PC-9 (cell line): ENCODE measurements at regions not wholly inside any gene's neighbourhood (a gene's known extent, or its start where the extent isn't known, plus 50 kb on each side); places are given as distances from the start of the nearest gene placed in this dataset.

Source experiments
- BruUV-seq: library from RNA; stranded (reverse); fragments of 400-500 nt; replicated peaks from 2 replicates; lab custom pipeline; 2021; lab: Mats Ljungman, UMichigan
- CTCF ChIA-PET: fragments of 300-600 bp; sonication (Branson Sonifier 250); formaldehyde crosslinking; loops from one replicate; lab custom pipeline; 2022; ENCODE audit warnings: antibody characterized with exemption; lab: Charles Lee
- POLR2A ChIA-PET: fragments of 300-600 bp; sonication (Branson Sonifier 250); formaldehyde crosslinking; loops from one replicate; lab custom pipeline; 2022; ENCODE audit warnings: antibody characterized with exemption; ENCODE audit not compliant: unreplicated experiment; lab: Charles Lee
- DNase-seq, 2 experiments: peaks; one replicate each; pipeline versions ENCODE4 v3.0.0 to v3.0.0-alpha.2; 2015 to 2022; ENCODE audit warnings: mixed read lengths in 1 of 2
- H2AFZ ChIP-seq: fragments of 200-600 bp; sonication (generic); 2 replicates; pipeline ENCODE4 v1.8.1; 2017; ENCODE audit warnings: antibody characterized with exemption
- H3F3A ChIP-seq: fragments of 200-600 bp; sonication (generic); 2 replicates; pipeline ENCODE4 v1.8.1; 2017; ENCODE audit warnings: antibody characterized with exemption, mild to moderate bottlenecking, low read depth; ENCODE audit not compliant: insufficient read depth
- H3K27ac ChIP-seq: fragments of 200-600 bp; sonication (generic); 2 replicates; pipeline ENCODE4 v1.6.1; 2016; ENCODE audit warnings: mixed run types
- H3K27me3 ChIP-seq: fragments of 200-600 bp; sonication (generic); 2 replicates; pipeline ENCODE4 v1.6.1; 2016; ENCODE audit warnings: low read depth, mixed run types; ENCODE audit not compliant: insufficient read depth
- H3K36me3 ChIP-seq: fragments of 200-600 bp; sonication (generic); 2 replicates; pipeline ENCODE4 v1.6.1; 2016; ENCODE audit warnings: low read depth, mixed run types
- H3K4me1 ChIP-seq: fragments of 200-600 bp; sonication (generic); replicated peaks from 2 replicates; pipeline ENCODE4 v1.6.1; 2016; ENCODE audit warnings: mixed run types; ENCODE audit not compliant: insufficient read depth
- H3K4me2 ChIP-seq: fragments of 200-600 bp; sonication (generic); 2 replicates; pipeline ENCODE4 v1.6.1; 2017; ENCODE audit warnings: mixed run types
- H3K4me3 ChIP-seq: fragments of 200-600 bp; sonication (generic); 2 replicates; pipeline ENCODE4 v1.6.1; 2016; ENCODE audit warnings: mixed run types
- H3K79me2 ChIP-seq: fragments of 200-600 bp; sonication (generic); 2 replicates; pipeline ENCODE4 v1.6.1; 2017; ENCODE audit warnings: low read depth, mixed run types
- H3K9me2 ChIP-seq: fragments of 200-600 bp; sonication (generic); 2 replicates; pipeline ENCODE4 v1.8.1; 2017; ENCODE audit warnings: mild to moderate bottlenecking; ENCODE audit not compliant: insufficient read depth
- H3K9me3 ChIP-seq: fragments of 200-600 bp; sonication (generic); 2 replicates; pipeline ENCODE4 v1.8.1; 2016; ENCODE audit warnings: low read depth; ENCODE audit not compliant: insufficient read depth
- H4K20me1 ChIP-seq: fragments of 200-600 bp; sonication (generic); 2 replicates; pipeline ENCODE4 v1.8.1; 2017; ENCODE audit not compliant: insufficient read depth
- EZH2 ChIP-seq: fragments of 200-600 bp; sonication (generic); IDR thresholded peaks from 2 replicates; pipeline ENCODE4 v1.8.0; 2017; ENCODE audit warnings: antibody characterized with exemption, low read depth
- intact Hi-C: fragments of 100-400 bp; cut with micrococcal nuclease; formaldehyde crosslinking; loops from one replicate; pipeline ENCODE4 v1.10.0; 2022; ENCODE audit not compliant: unreplicated experiment
- TF ChIP-seq, protein P1 (sequence below): fragments of 200-600 bp; sonication (generic); conservative IDR thresholded peaks from 2 replicates; pipeline ENCODE4 v1.6.1; 2017; ENCODE audit warnings: mixed run types, antibody characterized with exemption, mild to moderate bottlenecking, moderate library complexity

DNA sequence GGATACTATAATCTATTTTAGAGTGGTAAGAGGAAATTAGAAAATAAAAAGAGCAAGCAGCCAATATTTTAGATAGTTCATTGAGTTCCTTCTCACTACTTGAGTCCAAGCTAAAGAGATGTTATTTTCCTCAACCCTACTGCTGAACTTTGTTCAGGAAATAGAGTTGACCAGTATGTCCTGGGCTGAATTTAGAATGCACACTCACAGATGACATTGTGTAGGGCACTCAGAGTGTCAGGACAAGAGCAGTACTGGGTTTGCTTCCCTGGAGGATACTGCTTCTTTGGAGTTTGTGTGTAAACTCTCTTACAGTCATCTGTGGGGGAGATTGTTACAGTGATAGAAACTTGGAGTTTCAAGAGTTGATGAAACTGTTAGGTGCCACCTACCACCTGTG, 80.0 kb upstream of the AGBL1 start:
- TF ChIP-seq, protein P1, sequence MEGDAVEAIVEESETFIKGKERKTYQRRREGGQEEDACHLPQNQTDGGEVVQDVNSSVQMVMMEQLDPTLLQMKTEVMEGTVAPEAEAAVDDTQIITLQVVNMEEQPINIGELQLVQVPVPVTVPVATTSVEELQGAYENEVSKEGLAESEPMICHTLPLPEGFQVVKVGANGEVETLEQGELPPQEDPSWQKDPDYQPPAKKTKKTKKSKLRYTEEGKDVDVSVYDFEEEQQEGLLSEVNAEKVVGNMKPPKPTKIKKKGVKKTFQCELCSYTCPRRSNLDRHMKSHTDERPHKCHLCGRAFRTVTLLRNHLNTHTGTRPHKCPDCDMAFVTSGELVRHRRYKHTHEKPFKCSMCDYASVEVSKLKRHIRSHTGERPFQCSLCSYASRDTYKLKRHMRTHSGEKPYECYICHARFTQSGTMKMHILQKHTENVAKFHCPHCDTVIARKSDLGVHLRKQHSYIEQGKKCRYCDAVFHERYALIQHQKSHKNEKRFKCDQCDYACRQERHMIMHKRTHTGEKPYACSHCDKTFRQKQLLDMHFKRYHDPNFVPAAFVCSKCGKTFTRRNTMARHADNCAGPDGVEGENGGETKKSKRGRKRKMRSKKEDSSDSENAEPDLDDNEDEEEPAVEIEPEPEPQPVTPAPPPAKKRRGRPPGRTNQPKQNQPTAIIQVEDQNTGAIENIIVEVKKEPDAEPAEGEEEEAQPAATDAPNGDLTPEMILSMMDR = no peak
- no peak for TF ChIP-seq EZH2
- Histone ChIP-seq H3K79me2 (no peaks in the 10 kb centered on the region), H3K27me3 (peaks cover 6% of the 10 kb centered on the region; the same call in 1 of the 2 replicates), H3F3A (no peaks in the 10 kb centered on the region), H3K36me3 (no peaks in the 10 kb centered on the region), H3K9me3 (no peaks in the 10 kb centered on the region), H3K27ac (no peak overlapping the region), H3K4me2 (no peak overlapping the region), H3K4me3 (no peak overlapping the region), H4K20me1 (no peaks in the 10 kb centered on the region), H3K9me2 (no peaks in the 10 kb centered on the region), H2AFZ (no peak overlapping the region), H3K4me1 (no peaks in the 10 kb centered on the region)
- CTCF ChIA-PET = no interaction called here
- intact Hi-C loops = no loop called here
- DNase-seq = no peak
- POLR2A ChIA-PET = no interaction called here
- BruUV-seq = no TSS peak

GRCh38 chr15:86001200-86001599, 78.5 kb upstream of the AGBL1 start:
- POLR2A ChIA-PET = no interaction called here
- no peak overlapping the region for H3K27ac ChIP-seq
- no peaks in the 10 kb centered on the region for H3K9me3 ChIP-seq
- H2AFZ ChIP-seq = no peak overlapping the region
- no peaks in the 10 kb centered on the region for H3F3A ChIP-seq
- CTCF ChIA-PET = no interaction called here
- 0 out of 2 replicates have a peak, but pooled peaks cover 6% of the 10 kb centered on the region for H3K27me3 ChIP-seq
- no peaks in the 10 kb centered on the region for H3K4me1 ChIP-seq
- no peaks in the 10 kb centered on the region for H3K36me3 ChIP-seq
- no TSS peak for BruUV-seq
- H4K20me1 ChIP-seq = no peaks in the 10 kb centered on the region
- no peak overlapping the region for H3K4me2 ChIP-seq
- no peaks in the 10 kb centered on the region for H3K79me2 ChIP-seq
- no peak for DNase-seq
- intact Hi-C loops = no loop called here
- H3K4me3 ChIP-seq = no peak overlapping the region
- H3K9me2 ChIP-seq = no peaks in the 10 kb centered on the region
- TF ChIP-seq EZH2 = no peak
- TF ChIP-seq, protein P1 = no peak

GRCh38 chr15:86002444-86002843, 77.2 kb upstream of the AGBL1 start:
- DNase-seq = no peak

More at GRCh38 chr15:86002444-86002843, 77.2 kb upstream of the AGBL1 start:
- Histone ChIP-seq H3K9me2 (no peaks in the 10 kb centered on the region), H3K4me3 (no peak overlapping the region), H3K27me3 (0 out of 2 replicates have a peak, but pooled peaks cover 2% of the 10 kb centered on the region), H3K36me3 (no peaks in the 10 kb centered on the region), H3K4me1 (no peaks in the 10 kb centered on the region), H4K20me1 (no peaks in the 10 kb centered on the region), H3K27ac (no peak overlapping the region), H3K4me2 (no peak overlapping the region), H3F3A (no peaks in the 10 kb centered on the region), H3K9me3 (no peaks in the 10 kb centered on the region), H2AFZ (no peak overlapping the region), H3K79me2 (no peaks in the 10 kb centered on the region)
- POLR2A ChIA-PET = no interaction called here
- intact Hi-C loops = no loop called here
- CTCF ChIA-PET = no interaction called here
- no TSS peak for BruUV-seq
- TF ChIP-seq, protein P1 = no peak
- no peak for TF ChIP-seq EZH2
